Endothelial cell (in vitro differentiated cells): ENCODE measurements at regions not wholly inside any gene's neighbourhood (a gene's known extent, or its start where the extent isn't known, plus 50 kb on each side); places are given as distances from the start of the nearest gene placed in this dataset.
"Not testable (repeated sequence)": the region's sequence is repeated elsewhere in the genome, so short reads cannot be mapped to it uniquely, and the experiment has no call there.

Experiments used
- DNase-seq: peaks from one replicate; pipeline ENCODE4 v3.0.0; 2021; ENCODE audit warnings: low spot score
- H3K27ac Mint-ChIP-seq: one replicate; pipeline ENCODE4 v1.8.0; 2021; ENCODE audit warnings: mixed read lengths, inconsistent platforms; ENCODE audit not compliant: unreplicated experiment
- H3K27me3 Mint-ChIP-seq: one replicate; pipeline ENCODE4 v1.8.0; 2021; ENCODE audit warnings: mild to moderate bottlenecking, moderate library complexity, mixed read lengths, inconsistent platforms; ENCODE audit not compliant: unreplicated experiment
- H3K36me3 Mint-ChIP-seq: one replicate; pipeline ENCODE4 v1.8.0; 2021; ENCODE audit warnings: mild to moderate bottlenecking, low read depth, mixed read lengths, inconsistent platforms; ENCODE audit not compliant: unreplicated experiment
- H3K4me1 Mint-ChIP-seq: one replicate; pipeline ENCODE4 v1.8.0; 2021; ENCODE audit warnings: mild to moderate bottlenecking, mixed read lengths, inconsistent platforms; ENCODE audit not compliant: unreplicated experiment
- H3K4me3 Mint-ChIP-seq: one replicate; pipeline ENCODE4 v1.8.0; 2021; ENCODE audit warnings: mild to moderate bottlenecking, mixed read lengths, inconsistent platforms; ENCODE audit not compliant: unreplicated experiment
- H3K9me3 Mint-ChIP-seq: one replicate; pipeline ENCODE4 v1.8.0; 2021; ENCODE audit warnings: mixed read lengths, inconsistent platforms; ENCODE audit not compliant: unreplicated experiment
- CTCF ChIP-seq: fragments of 200-600 bp; sonication (generic); IDR thresholded peaks from one replicate; pipeline ENCODE4 v1.5.0; 2021; ENCODE audit warnings: antibody characterized with exemption; ENCODE audit not compliant: unreplicated experiment

- H3K27ac Mint-ChIP-seq: no peak overlapping the region
- no peaks in the 10 kb centered on the region for H3K4me1 Mint-ChIP-seq
- no peak for TF ChIP-seq CTCF
These were observed 76.4 kb upstream of the SCIN start for GRCh38 chr7:12493863-12494686.

GRCh38 chr7:12494687-12495024, 75.9 kb upstream of the SCIN start:
- no peak for TF ChIP-seq CTCF
- Mint-ChIP-seq H3K9me3 (no peaks in the 10 kb centered on the region), H3K27me3 (no peaks in the 10 kb centered on the region), H3K4me1 (no peaks in the 10 kb centered on the region), H3K36me3 (no peaks in the 10 kb centered on the region), H3K4me3 (no peak overlapping the region), H3K27ac (no peak overlapping the region)
- DNase-seq: no peak

More at GRCh38 chr7:12493863-12494686, 76.4 kb upstream of the SCIN start:
- H3K36me3 Mint-ChIP-seq: no peaks in the 10 kb centered on the region
- H3K9me3 Mint-ChIP-seq: no peaks in the 10 kb centered on the region
- no peak for DNase-seq
- H3K4me3 Mint-ChIP-seq: no peak overlapping the region
- H3K27me3 Mint-ChIP-seq: no peaks in the 10 kb centered on the region

- peak; percentile 83 for TF ChIP-seq CTCF
- not testable (repeated sequence) for H3K9me3 Mint-ChIP-seq, H3K4me1 Mint-ChIP-seq, H3K4me3 Mint-ChIP-seq, H3K36me3 Mint-ChIP-seq, H3K27ac Mint-ChIP-seq, H3K27me3 Mint-ChIP-seq, DNase-seq
These were observed 73.4 kb upstream of the SCIN start for GRCh38 chr7:12496901-12497674.

- H3K36me3 Mint-ChIP-seq: no peaks in the 10 kb centered on the region
- no peak for TF ChIP-seq CTCF
- H3K9me3 Mint-ChIP-seq: no peaks in the 10 kb centered on the region
- DNase-seq: no peak
- H3K4me1 Mint-ChIP-seq: no peaks in the 10 kb centered on the region
- no peak overlapping the region for H3K27ac Mint-ChIP-seq
- H3K27me3 Mint-ChIP-seq: no peaks in the 10 kb centered on the region
- no peak overlapping the region for H3K4me3 Mint-ChIP-seq
These were observed 66.4 kb upstream of the SCIN start for GRCh38 chr7:12504149-12504548.

- Mint-ChIP-seq H3K4me3 (no peak overlapping the region), H3K27me3 (no peaks in the 10 kb centered on the region), H3K9me3 (no peaks in the 10 kb centered on the region), H3K36me3 (no peaks in the 10 kb centered on the region), H3K27ac (no peak overlapping the region), H3K4me1 (no peaks in the 10 kb centered on the region)
- no peak for TF ChIP-seq CTCF
- no peak for DNase-seq
These were observed 62.5 kb upstream of the SCIN start for GRCh38 chr7:12508005-12508404.
